Gastroesophageal sphincter (tissue), 4 donors: ENCODE measurements at regions not wholly inside any gene's neighbourhood (a gene's known extent, or its start where the extent isn't known, plus 50 kb on each side); places are given as distances from the start of the nearest gene placed in this dataset.
"Not testable (repeated sequence)": the region's sequence is repeated elsewhere in the genome, so short reads cannot be mapped to it uniquely, and the experiment has no call there.

Experiments used
- ATAC-seq: fragments of 150-250 bp; one replicate; pipeline ENCODE4 v1.9.1; 2016; ENCODE audit warnings: mild to moderate bottlenecking, moderate library complexity
- H3K27ac ChIP-seq, 4 donors: fragments of 200-600 bp; sonication (generic) in 3 of 4; 1 replicate in 3 of 4; 2 replicates in 1 of 4; pipeline ENCODE4 v1.5.1; 2016 to 2019
- H3K27me3 ChIP-seq: fragments of 200-600 bp; sonication (generic); one replicate; pipeline ENCODE4 v1.5.1; 2019
- H3K36me3 ChIP-seq, 2 donors: fragments of 200-600 bp; sonication (generic); one replicate each; pipeline ENCODE4 v1.5.1; 2019; ENCODE audit warnings: control low read depth in 1 of 2
- H3K4me1 ChIP-seq, 3 donors: fragments of 200-600 bp; sonication (generic); 1 replicate in 2 of 3; 2 replicates in 1 of 3; pipeline ENCODE4 v1.5.1; 2016 to 2019; ENCODE audit warnings: control low read depth in 2 of 3
- H3K4me3 ChIP-seq, 2 donors: fragments of 200-600 bp; sonication (generic); one replicate each; pipeline ENCODE4 v1.5.1; 2019; ENCODE audit warnings: mild to moderate bottlenecking in 1 of 2, moderate library complexity in 1 of 2
- H3K9me3 ChIP-seq, 3 donors: fragments of 200-600 bp; sonication (generic); one replicate each; pipeline ENCODE4 v1.5.1; 2017 to 2019; ENCODE audit warnings: control low read depth in 2 of 3
- CTCF ChIP-seq, 4 experiments: fragments of 200-600 bp in 2 of 4; fragments of 450-650 bp in 2 of 4; sonication (generic) in 1 of 4; IDR thresholded peaks; one replicate each; pipeline ENCODE4 v1.5.1; 2017 to 2019; ENCODE audit warnings: antibody characterized with exemption in 4 of 4, mild to moderate bottlenecking in 2 of 4, moderate library complexity in 2 of 4
- EP300 ChIP-seq: sonication (generic); formaldehyde crosslinking; IDR thresholded peaks from one replicate; pipeline ENCODE4 v1.6.1; 2017; ENCODE audit warnings: antibody characterized with exemption, mild to moderate bottlenecking
- POLR2A ChIP-seq, 2 donors: fragments of 450-650 bp; IDR thresholded peaks; one replicate each; pipeline ENCODE4 v1.6.1; 2017; ENCODE audit warnings: antibody characterized with exemption in 2 of 2, mild to moderate bottlenecking in 2 of 2, moderate library complexity in 1 of 2
- POLR2AphosphoS5 ChIP-seq: sonication (generic); formaldehyde crosslinking; IDR thresholded peaks from one replicate; pipeline ENCODE4 v1.6.1; 2017; ENCODE audit warnings: antibody characterized with exemption
- WGBS, 2 donors: methylation state at CpG; one replicate each; pipeline ENCODE4 v1.1.5; 2018; ENCODE audit warnings: low coverage in 1 of 2; 5-methylcytosine and 5-hydroxymethylcytosine counted together

GRCh38 chr4:23413631-23414030 is 476.2 kb downstream of the PPARGC1A start:
- Histone ChIP-seq H3K4me1 (no peaks in the 10 kb centered on the region), H3K27me3 (no peaks in the 10 kb centered on the region), H3K36me3 (no peaks in the 10 kb centered on the region), H3K4me3 (no peak overlapping the region), H3K9me3 (no peaks in the 10 kb centered on the region), H3K27ac (no peak overlapping the region)
- ATAC-seq = no peak
- 74 to 80% methylated on average over 3 of the region's 3 CpGs for WGBS, 2 donors
- no peak for TF ChIP-seq CTCF (IDR thresholded peaks at IDR 0.05)

GRCh38 chr4:23412701-23413100 is 477.1 kb downstream of the PPARGC1A start:
- no peak for TF ChIP-seq CTCF (IDR thresholded peaks at IDR 0.05)
- WGBS, 2 donors = 77 to 81% methylated on average over 3 of the region's 3 CpGs
- Histone ChIP-seq H3K27me3 (no peaks in the 10 kb centered on the region), H3K4me3 (no peak overlapping the region), H3K9me3 (no peaks in the 10 kb centered on the region), H3K36me3 (no peaks in the 10 kb centered on the region), H3K4me1 (no peaks in the 10 kb centered on the region), H3K27ac (no peak overlapping the region)
- ATAC-seq = no peak

- ATAC-seq, H3K4me3 ChIP-seq, H3K4me1 ChIP-seq, H3K36me3 ChIP-seq, H3K27ac ChIP-seq, H3K27me3 ChIP-seq, H3K9me3 ChIP-seq: not testable (repeated sequence)
- WGBS, 2 donors = 83% methylated on average over 2 of the region's 2 CpGs; no CpG with 5 or more reads in 1 of the 2 donors
Observed at GRCh38 chr4:23408913-23409312, 480.9 kb downstream of the PPARGC1A start.

- Histone ChIP-seq H3K9me3 (peaks cover 0 to 4% (median 0%) of the 10 kb centered on the region in 3 donors), H3K27ac (no peak overlapping the region), H3K4me1 (no peaks in the 10 kb centered on the region), H3K4me3 (no peak overlapping the region), H3K36me3 (no peaks in the 10 kb centered on the region), H3K27me3 (no peaks in the 10 kb centered on the region)
- no peak for ATAC-seq
- WGBS, 2 donors = 11 to 39% methylated on average over 2 to 3 of the region's 3 CpGs
- TF ChIP-seq EP300 (no peak), POLR2AphosphoS5 (no peak), POLR2A (IDR thresholded peaks at IDR 0.05) (no peak)
Observed at GRCh38 chr4:23401572-23401971, 488.3 kb downstream of the PPARGC1A start.

- H3K36me3 ChIP-seq = no peaks in the 10 kb centered on the region
- no peak for TF ChIP-seq EP300
- TF ChIP-seq POLR2AphosphoS5 = no peak
- TF ChIP-seq CTCF (IDR thresholded peaks at IDR 0.05) = no peak
- no peak for TF ChIP-seq POLR2A (IDR thresholded peaks at IDR 0.05)
- no peaks in the 10 kb centered on the region for H3K27me3 ChIP-seq
- peaks cover 0 to 12% (median 0%) of the 10 kb centered on the region in 3 donors for H3K9me3 ChIP-seq
- H3K27ac ChIP-seq = no peak overlapping the region
- peak; percentile 31 for ATAC-seq
- WGBS, 2 donors = 63 to 86% methylated on average over 5 of the region's 5 CpGs
- no peak overlapping the region for H3K4me3 ChIP-seq
- H3K4me1 ChIP-seq = no peaks in the 10 kb centered on the region
Observed at GRCh38 chr4:23392860-23393458, 496.9 kb downstream of the PPARGC1A start.

- no peaks in the 10 kb centered on the region for H3K36me3 ChIP-seq
- TF ChIP-seq CTCF (IDR thresholded peaks at IDR 0.05) (no peak), POLR2AphosphoS5 (no peak), POLR2A (IDR thresholded peaks at IDR 0.05) (no peak)
- H3K4me3 ChIP-seq = no peak overlapping the region
- no peak overlapping the region for H3K27ac ChIP-seq
- H3K9me3 ChIP-seq = peaks cover 0 to 5% (median 0%) of the 10 kb centered on the region in 3 donors
- WGBS, 2 donors = 80 to 86% methylated on average over 3 of the region's 3 CpGs
- H3K4me1 ChIP-seq = no peaks in the 10 kb centered on the region
- no peak for ATAC-seq
- no peaks in the 10 kb centered on the region for H3K27me3 ChIP-seq
Observed at GRCh38 chr4:23390246-23390645, 499.6 kb downstream of the PPARGC1A start.
